Testis (tissue), 2 donors: ENCODE measurements at regions not wholly inside any gene's neighbourhood (a gene's known extent, or its start where the extent isn't known, plus 50 kb on each side); places are given as distances from the start of the nearest gene placed in this dataset.

Experiments used
- DNase-seq: peaks from one replicate; pipeline ENCODE4 v3.0.0-alpha.2; 2019
- H3K27ac ChIP-seq, 2 donors: fragments of 200-600 bp; sonication (generic); one replicate each; pipeline ENCODE4 v1.5.1; 2019
- H3K27me3 ChIP-seq: fragments of 200-600 bp; sonication (generic); one replicate; pipeline ENCODE4 v1.5.1; 2019
- H3K36me3 ChIP-seq: fragments of 200-600 bp; sonication (generic); one replicate; pipeline ENCODE4 v1.5.1; 2017; ENCODE audit warnings: low read depth; ENCODE audit errors: missing control alignments
- H3K4me1 ChIP-seq: fragments of 200-600 bp; sonication (generic); one replicate; pipeline ENCODE4 v1.5.1; 2019
- H3K4me3 ChIP-seq, 2 donors: fragments of 200-600 bp; sonication (generic); one replicate each; pipeline ENCODE4 v1.5.1; 2017 to 2019
- H3K9me3 ChIP-seq: fragments of 200-600 bp; sonication (generic); one replicate; pipeline ENCODE4 v1.5.1; 2017
- POLR2A ChIP-seq: fragments of 450-650 bp; IDR thresholded peaks from one replicate; pipeline ENCODE4 v1.6.1; 2017; ENCODE audit warnings: antibody characterized with exemption, mild to moderate bottlenecking, moderate library complexity
- WGBS, 2 donors: methylation state at CpG; one replicate each; pipeline ENCODE4 v1.1.5; 2018; 5-methylcytosine and 5-hydroxymethylcytosine counted together
- intact Hi-C: fragments of 100-400 bp; cut with DNase I; formaldehyde crosslinking; loops from one replicate; pipeline ENCODE4 v1.15.1; 2023; ENCODE audit warnings: low total_unique reads
- TF ChIP-seq, protein P1 (sequence below), 3 experiments: fragments of 450-650 bp in 2 of 3; fragments of 200-600 bp in 1 of 3; sonication (generic) in 1 of 3; IDR thresholded peaks; one replicate each; pipeline ENCODE4 v1.5.1; 2016 to 2019; ENCODE audit warnings: antibody characterized with exemption in 3 of 3, mild to moderate bottlenecking in 2 of 3, moderate library complexity in 1 of 3

DNA sequence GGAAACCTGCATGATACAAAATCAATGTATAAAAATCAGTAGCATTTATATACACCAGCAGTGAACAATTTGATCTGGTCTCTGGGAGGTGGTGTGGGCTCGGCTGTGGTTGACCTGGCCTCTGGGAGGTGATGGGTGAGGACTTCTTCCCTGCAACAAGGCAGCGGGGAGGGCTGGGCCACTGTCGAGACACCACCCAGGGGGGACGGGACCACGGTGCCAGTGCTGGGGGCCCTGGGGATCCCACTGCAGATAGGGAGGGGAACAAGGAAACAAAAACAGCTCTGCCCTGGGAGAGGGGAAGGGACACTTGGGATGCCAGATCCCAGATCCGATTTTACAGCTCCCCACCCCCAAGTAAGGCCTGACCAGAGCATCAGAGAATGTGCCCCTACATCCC lies 189.6 kb upstream of the SFSWAP start:
- H3K27me3 ChIP-seq = no peaks in the 10 kb centered on the region
- no peak for DNase-seq
- no peak overlapping the region for H3K4me3 ChIP-seq
- no peaks in the 10 kb centered on the region for H3K36me3 ChIP-seq
- H3K27ac ChIP-seq = no peak overlapping the region
- intact Hi-C loops = no loop called here
- no peak for TF ChIP-seq POLR2A
- TF ChIP-seq, protein P1, sequence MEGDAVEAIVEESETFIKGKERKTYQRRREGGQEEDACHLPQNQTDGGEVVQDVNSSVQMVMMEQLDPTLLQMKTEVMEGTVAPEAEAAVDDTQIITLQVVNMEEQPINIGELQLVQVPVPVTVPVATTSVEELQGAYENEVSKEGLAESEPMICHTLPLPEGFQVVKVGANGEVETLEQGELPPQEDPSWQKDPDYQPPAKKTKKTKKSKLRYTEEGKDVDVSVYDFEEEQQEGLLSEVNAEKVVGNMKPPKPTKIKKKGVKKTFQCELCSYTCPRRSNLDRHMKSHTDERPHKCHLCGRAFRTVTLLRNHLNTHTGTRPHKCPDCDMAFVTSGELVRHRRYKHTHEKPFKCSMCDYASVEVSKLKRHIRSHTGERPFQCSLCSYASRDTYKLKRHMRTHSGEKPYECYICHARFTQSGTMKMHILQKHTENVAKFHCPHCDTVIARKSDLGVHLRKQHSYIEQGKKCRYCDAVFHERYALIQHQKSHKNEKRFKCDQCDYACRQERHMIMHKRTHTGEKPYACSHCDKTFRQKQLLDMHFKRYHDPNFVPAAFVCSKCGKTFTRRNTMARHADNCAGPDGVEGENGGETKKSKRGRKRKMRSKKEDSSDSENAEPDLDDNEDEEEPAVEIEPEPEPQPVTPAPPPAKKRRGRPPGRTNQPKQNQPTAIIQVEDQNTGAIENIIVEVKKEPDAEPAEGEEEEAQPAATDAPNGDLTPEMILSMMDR (IDR thresholded peaks at IDR 0.05) = no peak
- H3K4me1 ChIP-seq = no peaks in the 10 kb centered on the region
- no peaks in the 10 kb centered on the region for H3K9me3 ChIP-seq
- 83 to 92% methylated on average over 5 to 6 of the region's 6 CpGs for WGBS, 2 donors

DNA sequence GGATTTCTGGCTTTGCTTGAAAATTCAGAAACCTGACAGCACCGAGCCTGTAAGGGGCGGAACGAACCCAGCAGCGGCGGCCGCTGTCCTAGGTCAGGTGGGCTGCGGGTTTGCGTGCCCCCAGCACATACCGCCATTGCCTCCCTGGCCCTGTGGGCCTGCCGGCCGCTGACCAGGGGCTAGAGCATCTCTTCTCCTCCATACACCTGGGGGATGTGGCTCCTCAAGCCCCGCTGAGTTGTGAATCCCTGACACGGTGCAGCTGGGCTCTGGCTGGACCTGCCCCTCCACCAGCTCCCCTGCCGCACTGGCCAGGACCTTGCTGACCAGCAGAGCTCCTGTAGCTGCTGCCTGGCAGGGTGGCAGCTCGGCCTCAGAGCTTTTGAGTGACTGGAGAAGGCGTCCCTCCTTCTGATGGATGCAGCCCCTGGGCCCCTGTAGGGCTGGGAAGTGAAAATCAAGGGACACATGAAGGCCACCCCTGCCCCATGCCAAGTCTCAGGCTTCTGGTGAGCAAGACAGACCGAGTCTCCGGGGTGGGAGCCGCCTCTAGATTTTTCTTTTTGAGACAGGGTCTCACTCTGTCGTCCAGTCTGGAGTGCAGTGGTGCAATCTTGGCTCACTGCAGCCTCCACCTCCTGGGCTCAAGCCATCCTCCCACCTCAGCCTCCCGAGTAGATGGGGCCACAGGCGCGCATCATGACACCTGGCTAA lies 184.9 kb upstream of the SFSWAP start:
- DNase-seq = no peak
- no peak overlapping the region for H3K4me3 ChIP-seq
- TF ChIP-seq, protein P1 (IDR thresholded peaks at IDR 0.05) = no peak
- TF ChIP-seq POLR2A = no peak
- 86 to 87% methylated on average over 22 to 23 of the region's 23 CpGs for WGBS, 2 donors
- intact Hi-C loops = no loop called here
- H3K27me3 ChIP-seq = no peaks in the 10 kb centered on the region
- no peak overlapping the region for H3K27ac ChIP-seq
- H3K36me3 ChIP-seq = no peaks in the 10 kb centered on the region
- H3K9me3 ChIP-seq = no peaks in the 10 kb centered on the region
- no peaks in the 10 kb centered on the region for H3K4me1 ChIP-seq

DNA sequence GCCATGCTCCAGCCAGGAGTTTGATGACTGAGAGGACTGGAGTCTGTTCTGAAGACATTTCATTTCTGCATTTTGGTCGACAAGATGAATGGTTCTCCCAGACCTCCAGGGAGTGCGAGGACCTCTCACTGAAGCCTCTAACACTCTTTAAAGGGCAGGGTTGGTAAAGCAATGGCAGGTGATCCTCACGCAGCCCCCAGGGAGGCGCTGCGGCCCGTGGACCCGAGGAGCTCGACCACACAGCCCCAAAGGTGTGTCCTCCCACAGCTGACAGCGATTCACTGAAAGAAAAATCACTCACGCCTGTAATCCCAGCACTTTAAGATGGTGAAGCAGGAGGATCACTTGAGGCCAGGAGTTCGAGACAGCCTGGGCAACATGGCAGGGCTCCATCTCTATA lies 183.8 kb upstream of the SFSWAP start:
- WGBS, 2 donors = 79 to 81% methylated on average over 8 to 11 of the region's 11 CpGs
- no peak for TF ChIP-seq POLR2A
- Histone ChIP-seq H3K4me3 (no peak overlapping the region), H3K9me3 (no peaks in the 10 kb centered on the region), H3K4me1 (no peaks in the 10 kb centered on the region), H3K27me3 (no peaks in the 10 kb centered on the region), H3K27ac (no peak overlapping the region), H3K36me3 (no peaks in the 10 kb centered on the region)
- no peak for DNase-seq
- intact Hi-C loops = no loop called here

DNA sequence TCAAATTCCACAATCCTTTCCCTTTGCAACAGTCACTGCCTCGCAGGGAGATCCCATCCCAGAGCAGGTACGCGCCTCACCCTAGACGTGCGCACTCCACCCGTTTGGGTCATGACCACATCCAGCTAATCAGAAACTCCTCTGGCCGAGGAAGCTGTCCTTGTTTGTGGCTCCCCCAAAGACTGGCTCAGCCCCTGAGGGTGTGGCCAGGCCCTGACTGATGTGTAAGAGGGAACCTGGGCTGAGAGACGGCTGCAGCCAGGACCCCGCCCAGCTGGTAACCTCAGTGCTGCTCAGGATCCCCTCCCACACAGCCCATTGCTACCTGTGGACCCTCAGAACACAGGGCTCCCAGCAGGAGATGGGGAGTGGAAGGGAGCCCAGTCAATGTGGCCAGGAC lies 183.2 kb upstream of the SFSWAP start:
- Histone ChIP-seq H3K9me3 (no peaks in the 10 kb centered on the region), H3K27ac (no peak overlapping the region), H3K36me3 (no peaks in the 10 kb centered on the region), H3K4me3 (no peak overlapping the region), H3K27me3 (no peaks in the 10 kb centered on the region), H3K4me1 (no peaks in the 10 kb centered on the region)
- 90 to 91% methylated on average over 7 to 9 of the region's 9 CpGs for WGBS, 2 donors
- DNase-seq = no peak
- intact Hi-C loops = no loop called here
- TF ChIP-seq, protein P1 (IDR thresholded peaks at IDR 0.05) = no peak

DNA sequence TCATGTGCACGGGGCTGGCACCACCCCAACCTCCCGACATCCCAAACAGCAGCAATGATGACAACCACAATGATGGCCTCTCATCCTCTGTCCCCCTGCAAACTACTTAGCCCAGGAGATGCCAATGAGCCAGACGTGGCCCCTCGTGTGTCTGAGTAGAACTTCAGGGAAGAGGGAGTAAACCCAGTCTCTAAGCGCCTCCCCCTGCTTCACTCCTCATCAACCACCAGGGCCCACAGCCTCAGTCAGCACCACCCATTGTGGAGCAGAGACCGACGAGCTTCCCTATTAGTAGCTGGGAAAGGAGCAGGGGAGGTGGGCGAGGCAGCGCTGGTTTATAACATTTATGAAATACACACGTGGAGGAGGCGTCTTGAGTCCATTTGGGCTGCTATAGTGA lies 182.7 kb upstream of the SFSWAP start:
- whole genome bisulfite sequencing, 2 donors = 77 to 83% methylated on average over 10 to 11 of the region's 11 CpGs
- no peaks in the 10 kb centered on the region for H3K27me3 ChIP-seq
- no peak overlapping the region for H3K4me3 ChIP-seq

More for the DNA sequence above, 182.7 kb upstream of the SFSWAP start:
- Histone ChIP-seq H3K4me1 (no peaks in the 10 kb centered on the region), H3K27ac (no peak overlapping the region), H3K9me3 (no peaks in the 10 kb centered on the region), H3K36me3 (no peaks in the 10 kb centered on the region)
- no peak for TF ChIP-seq POLR2A
- TF ChIP-seq, protein P1 (IDR thresholded peaks at IDR 0.05) = no peak
- DNase-seq = no peak
- intact Hi-C loops = no loop called here
